ENCODE measurements at regions not wholly inside any gene's neighbourhood (a gene's known extent, or its start where the extent isn't known, plus 50 kb on each side); places are given as distances from the start of the nearest gene placed in this dataset.
A peak's percentile ranks its signal among the peaks of the same experiment; 100 is the strongest.

DNA sequence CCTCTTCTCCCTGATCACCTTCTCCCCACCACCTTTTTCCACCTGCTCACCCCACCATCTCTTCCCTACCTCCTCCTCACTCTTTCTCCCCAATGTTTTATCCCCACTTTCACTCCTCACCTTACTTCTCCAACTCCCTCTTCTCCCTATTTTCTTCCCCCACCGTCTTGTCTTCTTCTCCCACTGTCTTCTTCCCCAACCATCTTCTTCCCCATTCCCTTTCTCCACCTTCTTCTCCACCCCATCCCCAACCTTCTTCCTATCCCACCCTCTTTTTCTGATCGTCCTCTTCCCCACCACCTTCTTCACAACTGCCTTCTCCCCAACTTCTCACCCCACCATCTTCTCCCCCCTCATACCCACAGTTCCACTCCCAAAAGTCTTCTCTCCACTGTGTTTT is 929.4 kb downstream of the UQCRFS1 start:
- FAIRE-seq: no peak
- H3K4me3 ChIP-seq (ENCODE audit: low read depth, low read length): no peak overlapping the region

GRCh38 chr19:28281676-28282075 is 931.3 kb downstream of the UQCRFS1 start:
- DNase-seq (ENCODE audit: low read depth) (no peak), FAIRE-seq (no peak)
- TF ChIP-seq, protein P1, sequence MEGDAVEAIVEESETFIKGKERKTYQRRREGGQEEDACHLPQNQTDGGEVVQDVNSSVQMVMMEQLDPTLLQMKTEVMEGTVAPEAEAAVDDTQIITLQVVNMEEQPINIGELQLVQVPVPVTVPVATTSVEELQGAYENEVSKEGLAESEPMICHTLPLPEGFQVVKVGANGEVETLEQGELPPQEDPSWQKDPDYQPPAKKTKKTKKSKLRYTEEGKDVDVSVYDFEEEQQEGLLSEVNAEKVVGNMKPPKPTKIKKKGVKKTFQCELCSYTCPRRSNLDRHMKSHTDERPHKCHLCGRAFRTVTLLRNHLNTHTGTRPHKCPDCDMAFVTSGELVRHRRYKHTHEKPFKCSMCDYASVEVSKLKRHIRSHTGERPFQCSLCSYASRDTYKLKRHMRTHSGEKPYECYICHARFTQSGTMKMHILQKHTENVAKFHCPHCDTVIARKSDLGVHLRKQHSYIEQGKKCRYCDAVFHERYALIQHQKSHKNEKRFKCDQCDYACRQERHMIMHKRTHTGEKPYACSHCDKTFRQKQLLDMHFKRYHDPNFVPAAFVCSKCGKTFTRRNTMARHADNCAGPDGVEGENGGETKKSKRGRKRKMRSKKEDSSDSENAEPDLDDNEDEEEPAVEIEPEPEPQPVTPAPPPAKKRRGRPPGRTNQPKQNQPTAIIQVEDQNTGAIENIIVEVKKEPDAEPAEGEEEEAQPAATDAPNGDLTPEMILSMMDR (IDR thresholded peaks at IDR 0.05; ENCODE audit: insufficient read depth, low read length, severe bottlenecking): no peak
- H3K36me3 ChIP-seq (ENCODE audit: control insufficient read depth, insufficient read depth, low read length): no peaks in the 10 kb centered on the region
- no peaks in the 10 kb centered on the region for H3K27me3 ChIP-seq (ENCODE audit: control insufficient read depth, insufficient read depth, low read length)
- no peak overlapping the region for H3K4me3 ChIP-seq (ENCODE audit: low read depth, low read length)

More for the DNA sequence above, 929.4 kb downstream of the UQCRFS1 start:
- TF ChIP-seq, protein P1 (IDR thresholded peaks at IDR 0.05; ENCODE audit: insufficient read depth, low read length, severe bottlenecking): no peak
- Histone ChIP-seq H3K36me3 (ENCODE audit: control insufficient read depth, insufficient read depth, low read length) (no peaks in the 10 kb centered on the region), H3K27me3 (ENCODE audit: control insufficient read depth, insufficient read depth, low read length) (no peaks in the 10 kb centered on the region)
- no peak for DNase-seq (ENCODE audit: low read depth)

- DNase-seq (ENCODE audit: low read depth): no peak
- TF ChIP-seq, protein P1 (IDR thresholded peaks at IDR 0.05; ENCODE audit: insufficient read depth, low read length, severe bottlenecking): no peak
- no peaks in the 10 kb centered on the region for H3K36me3 ChIP-seq (ENCODE audit: control insufficient read depth, insufficient read depth, low read length)
- no peaks in the 10 kb centered on the region for H3K27me3 ChIP-seq (ENCODE audit: control insufficient read depth, insufficient read depth, low read length)
- FAIRE-seq: no peak
- H3K4me3 ChIP-seq (ENCODE audit: low read depth, low read length): no peak overlapping the region
Measured at GRCh38 chr19:28264556-28264955, 948.4 kb downstream of the UQCRFS1 start.

DNA sequence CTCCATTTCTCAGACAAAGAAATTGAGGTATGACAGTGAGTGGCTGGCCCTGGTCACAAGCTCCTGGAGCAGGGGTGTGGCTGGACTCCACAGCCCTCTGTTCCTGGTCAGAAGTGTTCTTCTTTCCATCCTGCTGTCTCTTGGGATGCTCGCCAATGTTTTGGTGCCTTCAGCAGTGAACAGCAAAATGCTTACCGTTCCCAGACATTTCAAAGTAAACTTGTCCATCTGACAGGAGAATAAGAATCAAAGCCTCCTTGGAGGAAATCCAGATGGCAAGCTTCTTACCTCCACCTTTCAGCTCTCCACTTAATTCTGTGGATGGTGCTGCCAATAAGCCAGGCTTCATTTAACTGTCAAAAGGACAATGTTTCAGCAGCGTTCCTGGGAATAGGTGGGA is 954.1 kb downstream of the UQCRFS1 start:
- Histone ChIP-seq H3K36me3 (ENCODE audit: control insufficient read depth, insufficient read depth, low read length) (no peaks in the 10 kb centered on the region), H3K27me3 (ENCODE audit: control insufficient read depth, insufficient read depth, low read length) (no peaks in the 10 kb centered on the region), H3K4me3 (ENCODE audit: low read depth, low read length) (no peak overlapping the region)
- no peak for FAIRE-seq
- TF ChIP-seq, protein P1 (IDR thresholded peaks at IDR 0.05; ENCODE audit: insufficient read depth, low read length, severe bottlenecking): no peak
- no peak for DNase-seq (ENCODE audit: low read depth)

GRCh38 chr19:28257396-28257795 is 955.6 kb downstream of the UQCRFS1 start:
- FAIRE-seq (no peak), DNase-seq (ENCODE audit: low read depth) (no peak)
- TF ChIP-seq, protein P1 (IDR thresholded peaks at IDR 0.05; ENCODE audit: insufficient read depth, low read length, severe bottlenecking): no peak

GRCh38 chr19:28247243-28247642 is 965.7 kb downstream of the UQCRFS1 start:
- TF ChIP-seq, protein P1 (IDR thresholded peaks at IDR 0.05; ENCODE audit: insufficient read depth, low read length, severe bottlenecking): no peak
- no peaks in the 10 kb centered on the region for H3K27me3 ChIP-seq (ENCODE audit: control insufficient read depth, insufficient read depth, low read length)
- peak; percentile 62 for FAIRE-seq

More at GRCh38 chr19:28257396-28257795, 955.6 kb downstream of the UQCRFS1 start:
- Histone ChIP-seq H3K27me3 (ENCODE audit: control insufficient read depth, insufficient read depth, low read length) (no peaks in the 10 kb centered on the region), H3K36me3 (ENCODE audit: control insufficient read depth, insufficient read depth, low read length) (no peaks in the 10 kb centered on the region), H3K4me3 (ENCODE audit: low read depth, low read length) (no peak overlapping the region)

More at GRCh38 chr19:28247243-28247642, 965.7 kb downstream of the UQCRFS1 start:
- H3K36me3 ChIP-seq (ENCODE audit: control insufficient read depth, insufficient read depth, low read length): no peaks in the 10 kb centered on the region
- DNase-seq (ENCODE audit: low read depth): no peak
- H3K4me3 ChIP-seq (ENCODE audit: low read depth, low read length): no peak overlapping the region

Measured in bronchial epithelial cell (primary cell).